ENCODE measurements at regions not wholly inside any gene's neighbourhood (a gene's known extent, or its start where the extent isn't known, plus 50 kb on each side); places are given as distances from the start of the nearest gene placed in this dataset.

GRCh38 chr6:119591235-119591634 lies 241.7 kb upstream of the MAN1A1 start:
- TF ChIP-seq CTCF (IDR thresholded peaks at IDR 0.05) (no peak), POLR2A (IDR thresholded peaks at IDR 0.05) (no peak)

All from lower leg skin (tissue), 3 donors.